HCT116 (cell line): ENCODE measurements at regions not wholly inside any gene's neighbourhood (a gene's known extent, or its start where the extent isn't known, plus 50 kb on each side); places are given as distances from the start of the nearest gene placed in this dataset.

ENCODE experiments used
- ATAC-seq: fragments of 200-7000 bp; cut with Tn5 transposase; 2 replicates; pipeline ENCODE4 v1.9.1; 2020; ENCODE audit warnings: mild to moderate bottlenecking, moderate library complexity
- BruUV-seq: library from RNA; stranded (reverse); fragments of 400-500 nt; replicated peaks from 2 replicates; lab custom pipeline; 2021; lab: Mats Ljungman, UMichigan
- CTCF ChIA-PET: fragments of 300-600 bp; sonication (Branson Sonifier 250); formaldehyde crosslinking; loops from one replicate; lab custom pipeline; 2021; ENCODE audit warnings: antibody characterized with exemption; lab: Charles Lee
- POLR2A ChIA-PET: fragments of 300-600, 350-600 bp; sonication (Branson Sonifier 250); formaldehyde crosslinking; loops from one replicate; lab custom pipeline; 2021; ENCODE audit warnings: antibody characterized with exemption; lab: Charles Lee
- RAD21 ChIA-PET, 2 experiments: fragments of 300-600 bp; sonication (Branson Sonifier 250); formaldehyde crosslinking; loops; one replicate each; lab custom pipeline; 2023; ENCODE audit warnings: low total read pairs in 2 of 2; ENCODE audit not compliant: uncharacterized antibody in 2 of 2, unreplicated experiment in 2 of 2, low non-redundant PET in 1 of 2; lab: Charles Lee
- DNase-seq: peaks from one replicate; pipeline ENCODE4 v3.0.0-alpha.2; 2010; ENCODE audit warnings: low read depth, low spot score
- H2AFZ ChIP-seq: fragments of 200-600 bp; shearing (Covaris generic), sonication (generic); 2 replicates; pipeline ENCODE4 v1.6.1; 2017; ENCODE audit warnings: low read depth, mixed run types, mixed read lengths, antibody characterized with exemption, low read length; ENCODE audit not compliant: poor library complexity, severe bottlenecking
- H3K27ac ChIP-seq: 2 replicates; pipeline ENCODE4 v1.5.1; 2012; ENCODE audit warnings: low read depth, low read length
- H3K27me3 ChIP-seq: fragments of 200-600 bp; sonication (generic); 2 replicates; pipeline ENCODE4 v1.6.1; 2016; ENCODE audit warnings: mixed run types, low read length, mixed read lengths; ENCODE audit not compliant: insufficient read depth
- H3K36me3 ChIP-seq, 2 experiments: fragments of 200-500 bp in 1 of 2; fragments of 200-600 bp in 1 of 2; sonication (Bioruptor generic) in 1 of 2; sonication (generic) in 1 of 2; 2 replicates each; pipeline versions ENCODE4 v1.5.1 to v1.6.1; 2014 to 2016; ENCODE audit warnings: low read length in 2 of 2, inconsistent platforms in 1 of 2, mixed read lengths in 1 of 2, mixed run types in 1 of 2; ENCODE audit not compliant: insufficient read depth in 2 of 2, control insufficient read depth in 1 of 2
- H3K4me1 ChIP-seq, 2 experiments: fragments of 200-600 bp in 1 of 2; sonication (generic) in 1 of 2; 2 replicates each; pipeline versions ENCODE4 v1.5.1 to v1.6.1; 2012 to 2017; ENCODE audit warnings: low read length in 2 of 2, inconsistent platforms in 1 of 2, mild to moderate bottlenecking in 1 of 2, mixed read lengths in 1 of 2, mixed run types in 1 of 2, moderate library complexity in 1 of 2; ENCODE audit not compliant: insufficient read depth in 2 of 2, control insufficient read depth in 1 of 2
- H3K4me2 ChIP-seq: fragments of 200-600 bp; sonication (generic); 2 replicates; pipeline ENCODE4 v1.6.1; 2017; ENCODE audit warnings: mixed run types, low read length, mixed read lengths
- H3K4me3 ChIP-seq, 2 experiments: fragments of 200-600 bp in 1 of 2; sonication (generic) in 1 of 2; replicated peaks in 1 of 2; 2 replicates each; pipeline ENCODE4 v1.5.1; 2011 to 2016; ENCODE audit warnings: low read length in 2 of 2, control low read depth in 1 of 2, low read depth in 1 of 2, mild to moderate bottlenecking in 1 of 2, mixed read lengths in 1 of 2, mixed run types in 1 of 2
- H3K79me2 ChIP-seq: fragments of 200-600 bp; sonication (generic); 2 replicates; pipeline ENCODE4 v1.6.1; 2017; ENCODE audit warnings: mild to moderate bottlenecking, mixed run types, low read length, moderate library complexity, mixed read lengths; ENCODE audit not compliant: insufficient read depth
- H3K9ac ChIP-seq: fragments of 200-600 bp; sonication (generic); 2 replicates; pipeline ENCODE4 v1.6.1; 2016; ENCODE audit warnings: low read length, mixed read lengths
- H3K9me2 ChIP-seq: fragments of 200-600 bp; sonication (generic), shearing (Covaris generic); 2 replicates; pipeline ENCODE4 v1.6.1; 2017; ENCODE audit warnings: mixed run types, mild to moderate bottlenecking, moderate library complexity; ENCODE audit not compliant: insufficient read depth
- H3K9me3 ChIP-seq, 2 experiments: fragments of 200-500 bp in 1 of 2; fragments of 200-600 bp in 1 of 2; sonication (Bioruptor generic) in 1 of 2; sonication (generic) in 1 of 2; 2 replicates each; pipeline ENCODE4 v1.6.1; 2014 to 2017; ENCODE audit warnings: low read length in 2 of 2, mixed read lengths in 2 of 2, inconsistent platforms in 1 of 2, low read depth in 1 of 2, mild to moderate bottlenecking in 1 of 2, mixed run types in 1 of 2, moderate library complexity in 1 of 2; ENCODE audit not compliant: control insufficient read depth in 1 of 2, insufficient read depth in 1 of 2
- H4K20me1 ChIP-seq: fragments of 200-600 bp; sonication (generic), shearing (Covaris generic); 2 replicates; pipeline ENCODE4 v1.6.1; 2017; ENCODE audit warnings: mixed run types, mild to moderate bottlenecking, moderate library complexity; ENCODE audit not compliant: insufficient read depth
- ATF3 ChIP-seq: IDR thresholded peaks from 2 replicates; pipeline ENCODE4 v1.6.1; 2012
- CBX3 ChIP-seq: IDR thresholded peaks from 2 replicates; pipeline ENCODE4 v1.6.1; 2012; ENCODE audit warnings: low read depth
- FOSL1 ChIP-seq: IDR thresholded peaks from 2 replicates; pipeline ENCODE4 v1.6.1; 2012; ENCODE audit warnings: low read depth
- RAD21 ChIP-seq: IDR thresholded peaks from 2 replicates; pipeline ENCODE4 v1.6.1; 2012; ENCODE audit warnings: low read depth, mild to moderate bottlenecking
- REST ChIP-seq: IDR thresholded peaks from 2 replicates; pipeline ENCODE4 v1.6.1; 2012; ENCODE audit warnings: low read depth
- SIN3A ChIP-seq: IDR thresholded peaks from 2 replicates; pipeline ENCODE4 v1.6.1; 2012; ENCODE audit warnings: low read depth
- SP1 ChIP-seq: IDR thresholded peaks from 2 replicates; pipeline ENCODE4 v1.6.1; 2012; ENCODE audit warnings: low read depth
- SRF ChIP-seq: IDR thresholded peaks from 2 replicates; pipeline ENCODE4 v1.6.1; 2012; ENCODE audit warnings: low read depth
- YY1 ChIP-seq: IDR thresholded peaks from 2 replicates; pipeline ENCODE4 v1.6.1; 2011; ENCODE audit warnings: low read length, low read depth, moderate library complexity, mild to moderate bottlenecking; ENCODE audit not compliant: insufficient replicate concordance; ENCODE audit errors: extremely low read depth
- ZFX ChIP-seq: fragments of 450-650 bp; IDR thresholded peaks from 2 replicates; pipeline ENCODE4 v1.6.1; 2017
- intact Hi-C: fragments of 100-400 bp; cut with micrococcal nuclease; formaldehyde crosslinking; loops from 2 replicates; pipeline ENCODE4 v1.10.0; 2022

- TF ChIP-seq REST (no peak), CBX3 (no peak), ZFX (no peak), YY1 (no peak), RAD21 (no peak), FOSL1 (no peak), SRF (no peak), SP1 (no peak), SIN3A (no peak), ATF3 (no peak)
Measured at GRCh38 chr14:85921241-85921640, 391.3 kb downstream of the FLRT2 start.

More at GRCh38 chr14:85921241-85921640, 391.3 kb downstream of the FLRT2 start:
- ChIA-PET CTCF (no interaction called here), POLR2A (no interaction called here), RAD21 (no interaction called here)
- Histone ChIP-seq H3K36me3 (no peaks in the 10 kb centered on the region), H3K4me2 (no peak overlapping the region), H3K4me3 (no peak overlapping the region), H3K9ac (no peak overlapping the region), H3K9me2 (no peaks in the 10 kb centered on the region), H3K4me1 (no peaks in the 10 kb centered on the region), H3K9me3 (peaks cover 10 to 26% of the 10 kb centered on the region in 2 experiments; a peak in 2 of 4 replicates), H3K27ac (no peak overlapping the region), H3K79me2 (no peaks in the 10 kb centered on the region), H2AFZ (no peak overlapping the region), H3K27me3 (no peaks in the 10 kb centered on the region), H4K20me1 (no peaks in the 10 kb centered on the region)
- intact Hi-C loops, result no loop called here
- BruUV-seq, result no TSS peak
- ATAC-seq (no peak), DNase-seq (no peak)
